Middle frontal gyrus (tissue), 1 donor: ENCODE measurements at regions not wholly inside any gene's neighbourhood (a gene's known extent, or its start where the extent isn't known, plus 50 kb on each side); places are given as distances from the start of the nearest gene placed in this dataset.
A peak's percentile ranks its signal among the peaks of the same experiment; 100 is the strongest.
"Not testable (repeated sequence)": the region's sequence is repeated elsewhere in the genome, so short reads cannot be mapped to it uniquely, and the experiment has no call there.

ENCODE experiments used
- DNase-seq: peaks from one replicate; pipeline ENCODE4 v3.0.0-alpha.2; 2015; ENCODE audit warnings: low spot score; ENCODE audit errors: extremely low spot score

GRCh38 chr2:146371364-146371763, 1473.5 kb upstream of the ACVR2A start:
- DNase-seq = not testable (repeated sequence)

GRCh38 chr2:146370826-146371225, 1474.0 kb upstream of the ACVR2A start:
- DNase-seq = peak; percentile 14

DNA sequence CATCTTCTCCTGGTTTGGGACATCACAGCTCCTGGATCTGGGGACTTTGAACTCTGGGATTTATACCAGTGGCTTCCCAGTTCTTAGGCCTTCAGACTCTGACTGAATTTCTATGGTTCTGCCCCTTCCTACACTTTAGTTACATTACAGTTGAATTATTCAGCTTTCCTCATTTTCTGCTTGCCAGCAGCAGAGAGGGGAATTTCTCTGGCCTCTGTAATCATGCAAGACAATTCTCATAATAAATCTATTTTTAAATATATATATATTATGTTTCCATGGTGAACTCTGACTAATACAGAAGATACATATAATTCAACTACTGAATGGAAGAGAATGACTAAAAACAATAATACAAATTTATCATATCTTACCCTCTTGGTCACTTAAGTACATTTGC, 1478.6 kb upstream of the ACVR2A start:
- no peak for DNase-seq

- DNase-seq = no peak
Observed at GRCh38 chr2:146365041-146365440, 1479.8 kb upstream of the ACVR2A start.

- no peak for DNase-seq
Observed at GRCh38 chr2:146363731-146364130, 1481.1 kb upstream of the ACVR2A start.

DNA sequence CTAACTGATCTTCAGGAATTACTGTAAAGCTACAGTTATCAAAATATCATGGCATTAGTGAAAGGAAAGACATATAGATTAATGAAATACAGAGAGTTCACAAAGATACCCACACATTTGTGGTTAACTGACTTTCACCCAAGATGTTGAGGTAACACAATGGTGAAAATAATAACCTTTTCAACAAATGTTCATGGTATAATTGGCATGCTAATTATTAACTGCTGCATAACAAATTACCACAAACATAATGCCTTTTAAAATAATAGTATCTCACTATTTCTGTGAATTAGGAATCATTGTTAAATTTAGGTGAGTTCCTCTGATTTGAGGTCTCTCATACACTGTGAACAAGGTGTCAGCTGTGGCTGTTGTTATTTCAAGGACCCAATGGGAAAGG, 1493.1 kb upstream of the ACVR2A start:
- DNase-seq = no peak

DNA sequence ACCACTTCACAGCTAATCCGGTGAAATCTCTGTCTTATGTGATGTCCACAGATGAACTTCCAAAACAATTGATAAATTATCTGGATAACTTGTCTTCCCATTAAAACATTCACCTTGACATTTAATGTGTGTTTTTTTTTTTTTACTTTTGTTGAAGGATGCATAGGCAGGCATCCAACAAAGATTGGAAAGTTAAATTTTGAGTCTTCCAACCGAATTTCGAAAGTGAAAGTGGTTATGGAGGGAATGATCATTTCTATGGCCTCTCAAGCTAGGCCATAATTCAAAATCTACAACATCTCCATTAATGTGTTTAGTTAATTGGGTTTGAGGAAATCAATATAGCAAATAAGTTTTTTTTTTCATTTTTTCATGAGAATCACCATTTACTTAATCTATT, 1495.5 kb upstream of the ACVR2A start:
- DNase-seq = no peak

DNA sequence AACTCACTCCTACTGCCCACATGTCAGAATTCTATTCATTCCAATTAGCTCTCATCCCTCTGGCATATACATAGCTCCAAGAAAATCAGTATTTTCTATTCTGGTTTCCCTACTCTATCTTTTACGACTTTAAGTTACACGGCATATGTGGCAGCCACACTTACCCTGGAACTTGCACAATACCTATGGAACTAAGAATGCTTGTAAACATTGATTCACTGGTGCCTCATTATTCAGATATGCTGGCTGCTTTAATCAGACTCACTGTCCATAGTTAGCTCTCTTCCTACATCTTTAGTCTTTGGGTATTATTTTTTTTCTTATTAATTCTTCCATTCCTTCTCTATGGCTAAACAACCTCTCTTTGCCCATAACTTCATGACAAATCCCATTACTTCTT, 1519.9 kb upstream of the ACVR2A start:
- DNase-seq = no peak

- DNase-seq = no peak
Observed at GRCh38 chr2:146323564-146323963, 1521.3 kb upstream of the ACVR2A start.

- DNase-seq = no peak
Observed at GRCh38 chr2:146321175-146321574, 1523.7 kb upstream of the ACVR2A start.

DNA sequence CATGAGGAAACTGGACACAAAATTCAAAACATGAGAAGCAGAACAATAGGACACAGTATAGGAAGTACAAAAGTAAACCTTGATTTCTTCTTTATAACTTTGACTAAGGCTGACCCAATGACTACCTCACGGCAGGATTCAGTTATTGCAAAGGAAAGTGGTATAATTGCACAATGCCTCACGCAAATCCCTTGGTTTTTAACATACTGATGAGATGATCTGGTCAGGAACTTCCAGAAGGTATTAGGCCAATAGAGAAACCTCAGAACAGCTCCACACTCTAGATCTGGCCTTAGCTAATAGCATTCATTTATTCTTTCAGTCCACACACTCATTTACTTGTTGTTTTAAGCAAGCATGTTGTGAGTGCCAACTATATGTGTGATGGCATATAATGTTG, 1526.9 kb upstream of the ACVR2A start:
- DNase-seq = no peak

DNA sequence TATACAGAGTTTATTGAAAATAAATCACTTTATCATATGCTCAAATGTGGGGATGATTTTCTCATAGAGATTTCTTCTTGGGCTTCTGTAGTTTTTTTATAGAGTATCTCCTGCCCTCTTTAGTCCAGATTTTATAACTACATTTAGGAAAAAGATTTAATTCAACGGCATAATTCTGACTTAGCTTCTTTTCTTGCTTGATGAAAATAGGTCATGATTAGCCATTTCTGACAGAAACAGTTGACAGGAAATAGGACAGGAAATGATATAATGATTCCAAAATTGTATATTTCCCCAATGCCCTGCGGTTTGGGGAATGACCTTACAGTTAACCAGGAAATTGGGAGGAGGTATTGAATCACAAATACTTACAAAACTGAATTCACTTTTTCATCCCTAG, 1531.9 kb upstream of the ACVR2A start:
- no peak for DNase-seq

DNA sequence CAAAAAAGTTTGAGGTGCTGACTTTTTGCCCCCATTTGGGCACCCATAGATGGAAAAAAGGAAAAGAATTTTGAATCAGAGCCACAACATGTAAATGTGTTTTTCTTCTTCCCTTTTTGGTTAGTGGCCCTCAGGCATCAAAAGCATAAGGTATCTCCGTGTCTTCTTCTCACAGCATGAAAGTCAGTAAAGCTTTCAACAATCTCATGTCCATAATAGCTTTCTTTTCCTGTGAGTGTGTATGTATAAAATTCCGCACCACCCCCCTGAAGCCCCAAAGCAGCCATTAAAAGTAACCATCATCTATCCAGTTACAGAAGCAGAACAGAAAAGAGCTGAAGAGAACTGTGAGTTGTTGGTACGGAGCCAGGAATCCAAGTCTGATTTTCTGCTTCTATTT, 1539.7 kb upstream of the ACVR2A start:
- no peak for DNase-seq

GRCh38 chr2:146301287-146301686, 1543.5 kb upstream of the ACVR2A start:
- no peak for DNase-seq

DNA sequence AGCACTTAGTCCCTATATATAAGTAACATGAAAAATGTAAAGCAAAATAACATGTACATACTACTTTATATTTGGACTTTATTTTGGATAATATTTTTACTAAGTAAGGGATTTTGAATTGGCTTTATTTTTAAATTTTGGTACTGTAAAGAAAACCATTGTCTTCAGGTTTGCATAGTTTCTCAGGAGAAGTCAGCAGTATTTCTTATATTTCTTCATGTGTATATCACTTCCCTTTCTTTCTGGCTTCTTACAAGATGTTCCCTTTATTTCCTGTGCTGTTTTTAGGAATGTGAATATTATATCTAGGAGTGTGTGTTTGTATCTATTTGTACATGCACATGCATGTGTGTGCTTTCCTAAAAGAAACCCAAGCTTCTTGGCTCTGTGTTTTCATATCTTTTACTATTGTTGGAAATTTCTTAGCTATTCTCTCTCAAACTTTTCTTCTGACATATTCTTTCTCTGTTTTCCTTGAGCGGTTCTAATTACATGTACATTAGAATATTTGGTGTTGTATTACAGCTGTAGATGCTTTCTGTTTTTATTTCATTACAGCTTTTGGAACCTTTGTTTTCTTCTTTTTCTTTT, 1549.7 kb upstream of the ACVR2A start:
- no peak for DNase-seq

- no peak for DNase-seq
Observed at GRCh38 chr2:146287281-146287680, 1557.5 kb upstream of the ACVR2A start.

DNA sequence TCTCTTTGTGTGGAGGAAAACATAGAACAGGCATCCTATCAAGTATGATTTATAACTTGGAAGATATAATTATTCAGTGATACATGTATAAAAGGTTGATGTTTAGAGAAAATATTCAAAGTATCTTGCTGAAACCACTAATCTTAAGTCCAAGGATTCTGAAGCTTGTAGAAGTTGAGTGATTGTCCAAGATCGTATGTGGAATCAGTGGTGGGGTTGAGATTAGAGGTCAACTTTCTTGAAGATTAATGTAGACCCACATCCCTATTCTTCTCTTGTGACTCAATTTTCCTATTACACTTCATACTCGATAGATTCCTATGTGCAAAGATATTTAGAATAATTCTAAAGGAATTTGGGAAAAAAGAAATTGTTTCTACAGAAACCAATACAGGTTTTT, 1565.9 kb upstream of the ACVR2A start:
- no peak for DNase-seq

- no peak for DNase-seq
Observed at GRCh38 chr2:146271131-146271831, 1573.5 kb upstream of the ACVR2A start.

DNA sequence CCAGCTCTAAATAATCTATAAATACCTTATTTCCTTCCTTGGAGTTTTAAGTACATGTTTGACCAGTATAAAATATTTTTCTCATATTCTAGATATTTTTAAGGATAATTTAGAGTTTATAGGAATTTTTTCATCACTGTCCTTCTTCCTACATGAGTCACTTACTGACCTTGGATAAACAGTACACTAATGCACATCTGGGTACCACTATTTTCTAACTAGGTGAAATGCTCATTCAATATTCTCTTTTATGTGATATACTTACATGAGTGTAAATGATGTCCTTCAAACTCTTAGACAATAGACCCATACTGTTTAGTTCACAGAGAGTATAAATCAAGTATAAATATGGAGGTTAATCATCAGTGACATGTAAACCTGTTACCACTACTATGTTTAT, 1574.2 kb upstream of the ACVR2A start:
- no peak for DNase-seq

- DNase-seq = no peak
Observed at GRCh38 chr2:146267093-146267492, 1577.7 kb upstream of the ACVR2A start.

DNA sequence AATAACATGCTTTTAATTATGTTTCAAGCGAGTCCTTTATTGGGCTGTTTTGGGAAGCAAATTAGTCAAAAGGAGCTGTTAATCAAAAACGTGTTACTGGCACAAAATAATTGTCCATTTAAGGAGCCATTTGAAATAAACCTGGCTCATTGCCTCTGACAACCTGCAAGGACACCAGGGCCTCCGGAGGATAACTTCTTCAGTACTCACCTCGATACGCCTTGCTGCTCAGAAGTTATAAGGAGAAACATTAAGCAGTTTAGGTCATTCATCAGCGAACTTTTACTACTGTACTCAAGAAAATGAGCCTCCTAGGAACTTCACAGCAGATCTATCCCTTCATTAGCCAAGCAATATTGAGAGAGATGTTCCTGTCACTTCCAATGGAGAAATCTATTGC, 1579.2 kb upstream of the ACVR2A start:
- DNase-seq = no peak

GRCh38 chr2:146262606-146263005, 1582.2 kb upstream of the ACVR2A start:
- DNase-seq = no peak

DNA sequence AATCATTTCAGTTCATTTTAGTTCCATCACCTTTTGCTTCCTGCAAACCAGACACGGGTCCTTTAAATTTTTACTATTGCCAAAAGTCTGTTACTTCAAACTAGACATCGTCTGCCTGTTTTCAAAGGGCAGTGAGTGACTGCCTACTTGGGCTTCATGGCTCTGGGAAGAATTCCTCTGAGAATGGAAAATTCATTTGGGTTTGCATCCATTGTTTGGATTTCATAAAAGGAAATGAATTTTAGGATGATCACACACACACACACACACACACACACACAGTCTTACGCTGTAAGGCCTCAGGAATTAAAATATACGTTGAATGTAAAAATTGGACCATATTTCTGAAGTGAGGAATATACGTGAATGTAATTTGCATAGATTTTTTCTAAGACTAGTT, 1584.3 kb upstream of the ACVR2A start:
- no peak for DNase-seq
